ENCODE measurements at regions not wholly inside any gene's neighbourhood (a gene's known extent, or its start where the extent isn't known, plus 50 kb on each side); places are given as distances from the start of the nearest gene placed in this dataset.

DNA sequence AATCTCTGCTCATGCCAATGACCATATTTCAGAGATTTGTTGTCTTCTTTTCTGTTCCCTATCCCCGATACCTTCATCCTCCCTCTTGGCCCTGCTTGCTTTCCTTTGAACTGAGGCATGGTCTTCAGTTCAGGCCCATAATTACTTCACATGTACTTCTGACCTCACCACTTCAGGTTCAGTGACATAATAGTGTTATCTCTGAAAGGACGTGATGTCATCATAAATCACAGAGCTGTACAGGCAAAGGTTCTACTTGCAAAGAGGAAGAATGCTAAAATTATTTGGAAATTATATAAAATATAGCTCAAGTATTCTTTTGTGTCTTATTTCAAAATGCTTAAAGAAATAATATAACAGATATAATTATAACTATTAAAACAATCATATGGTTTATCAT, 230.3 kb upstream of the ESRRG start:
- no peak for DNase-seq

DNA sequence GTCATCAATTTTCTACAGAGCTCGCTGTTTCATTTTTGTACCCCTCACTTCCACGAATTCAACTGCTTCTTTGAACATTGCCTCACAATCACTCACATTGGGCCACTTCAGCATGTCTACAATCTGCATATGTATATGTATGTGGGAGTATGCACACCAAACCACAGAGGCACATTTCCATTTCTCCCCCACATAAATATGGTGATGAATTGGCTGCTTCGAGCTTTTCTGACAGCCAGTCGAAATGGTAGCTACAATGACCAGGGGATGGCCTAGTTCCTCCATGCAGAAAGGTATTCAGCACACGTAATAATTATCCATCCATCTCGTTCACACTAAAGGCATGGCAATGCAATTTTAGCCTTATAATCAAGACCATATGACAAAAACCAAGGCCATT, 229.6 kb upstream of the ESRRG start:
- DNase-seq = no peak

DNA sequence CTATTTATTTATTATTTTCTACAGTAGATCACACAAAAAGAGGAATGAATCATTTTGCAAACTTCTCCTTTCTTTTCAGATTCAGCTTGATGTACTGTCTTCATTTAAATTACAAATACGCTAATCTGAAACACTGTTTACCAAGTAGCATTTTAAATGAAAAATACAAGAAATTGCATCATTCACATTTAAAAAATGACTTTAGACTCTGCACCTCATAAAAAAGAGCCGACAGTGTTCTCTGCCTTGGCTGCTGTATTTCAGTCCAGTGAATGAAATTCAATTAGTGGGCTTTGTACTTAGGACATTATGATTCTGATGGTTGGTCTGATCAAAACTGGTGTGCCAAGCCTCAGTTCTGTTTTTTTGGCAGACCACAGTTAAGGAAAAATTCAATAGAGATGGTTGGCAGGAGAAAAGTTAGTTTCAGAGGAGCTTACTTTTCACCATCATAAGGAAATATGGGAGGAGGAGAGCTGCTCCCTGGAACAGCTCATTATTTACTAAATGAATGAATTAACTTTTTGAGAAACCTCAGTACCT, 222.4 kb upstream of the ESRRG start:
- DNase-seq = no peak

DNA sequence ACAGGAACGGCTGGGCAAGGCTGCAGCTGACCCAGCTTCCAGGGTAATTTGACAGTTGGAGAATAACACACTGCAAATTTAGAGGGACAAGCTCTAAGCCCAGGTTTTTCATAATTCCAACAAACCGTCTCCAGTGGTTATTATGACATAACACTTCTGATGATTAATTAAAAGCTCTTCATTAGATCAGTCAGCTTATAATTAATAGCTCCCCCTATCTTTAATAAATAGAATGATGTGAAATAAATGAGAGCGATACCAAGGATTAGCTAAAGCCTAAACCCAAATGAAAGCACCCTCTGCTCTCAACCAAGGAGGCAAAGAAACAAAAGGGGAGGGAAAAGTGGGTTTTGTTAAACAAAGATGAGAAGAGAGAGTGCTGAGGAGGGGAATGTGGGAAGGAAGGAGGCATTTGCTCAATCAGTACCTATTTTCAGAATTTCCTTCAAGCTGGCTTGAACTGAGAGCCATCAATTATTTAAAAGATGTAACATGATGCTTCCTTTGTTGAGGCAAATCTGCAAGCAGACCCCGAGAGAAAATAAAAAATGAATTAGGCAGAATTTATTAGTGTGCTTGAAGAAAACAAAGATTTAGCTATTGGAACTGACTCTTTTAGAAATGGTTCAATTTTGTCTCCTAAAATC, 221.8 kb upstream of the ESRRG start:
- no peak for DNase-seq

DNA sequence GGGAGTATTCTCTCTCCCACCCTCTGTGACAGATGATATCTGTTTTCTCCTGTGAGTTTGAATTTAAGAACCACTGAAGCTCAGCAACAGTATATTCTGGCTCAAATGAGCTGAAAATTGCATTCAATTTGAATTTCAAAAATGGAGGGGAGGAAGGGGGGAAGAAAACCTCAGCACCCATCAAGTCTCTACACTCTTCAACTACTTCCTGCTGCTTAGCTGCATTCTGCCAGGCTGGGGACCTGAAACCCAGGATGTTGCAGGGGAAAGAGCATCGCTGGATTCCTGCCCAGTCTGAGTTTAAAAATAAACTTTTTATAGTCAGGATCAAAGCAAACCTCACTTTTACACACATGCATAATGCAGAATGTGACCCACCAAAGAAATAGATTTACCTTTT, 214.3 kb upstream of the ESRRG start:
- no peak for DNase-seq

DNA sequence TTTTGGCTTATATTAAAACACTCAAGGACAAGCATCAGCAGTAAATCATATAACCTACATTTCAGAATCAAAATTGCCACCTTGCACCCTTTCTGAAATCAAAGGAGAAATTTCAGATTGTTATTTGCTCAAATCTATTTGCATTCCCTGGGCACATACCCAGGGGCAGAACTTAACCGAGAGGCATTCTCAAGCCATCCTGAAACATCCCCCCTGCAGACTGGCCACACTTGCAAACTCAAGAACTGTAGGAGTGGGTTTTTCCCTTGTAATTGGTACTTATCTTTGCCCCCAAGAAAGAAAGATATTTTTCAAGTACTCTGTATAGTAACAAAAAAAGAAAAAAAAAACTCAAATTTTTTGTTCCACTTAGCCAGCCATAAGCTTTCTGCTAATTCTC, 213.6 kb upstream of the ESRRG start:
- DNase-seq = no peak

DNA sequence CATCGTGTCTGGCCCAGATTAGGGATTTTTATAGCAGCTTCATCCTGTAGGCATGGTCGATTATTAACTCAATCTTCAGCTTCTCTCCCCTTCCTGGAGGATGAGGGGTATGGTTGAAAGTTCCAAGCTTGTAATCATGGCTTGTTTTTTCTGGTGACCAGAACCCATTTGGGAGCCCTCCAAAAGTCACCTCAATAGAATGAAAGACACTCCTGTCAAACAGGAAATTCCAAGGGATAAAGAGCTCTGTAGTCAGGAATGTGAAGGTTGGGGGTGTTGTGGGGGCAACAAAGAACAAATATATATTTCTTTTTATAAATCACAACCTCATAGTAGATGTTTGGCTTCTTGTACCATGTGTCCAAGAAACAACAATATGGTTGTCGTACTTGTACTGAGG, 212.7 kb upstream of the ESRRG start:
- no peak for DNase-seq

DNA sequence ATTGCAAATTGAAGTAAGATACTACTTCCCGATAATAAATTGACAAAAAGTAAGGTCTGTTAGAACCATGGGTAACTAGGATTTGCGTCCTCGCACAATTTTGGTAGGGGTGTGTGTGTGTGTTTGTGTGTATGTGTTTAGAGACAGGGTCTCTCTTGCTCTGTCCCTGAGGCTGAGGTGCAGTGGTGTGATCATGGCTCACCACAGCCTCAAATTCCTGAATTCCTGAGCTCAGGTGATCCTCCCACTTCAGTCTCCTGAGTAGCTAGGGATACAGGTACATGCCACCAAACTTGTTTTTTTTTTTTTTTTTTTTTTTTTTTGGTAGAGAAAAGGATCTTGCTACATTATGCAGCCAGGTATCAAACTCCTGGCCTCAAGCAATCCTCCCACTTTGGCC, 209.2 kb upstream of the ESRRG start:
- DNase-seq = no peak

DNA sequence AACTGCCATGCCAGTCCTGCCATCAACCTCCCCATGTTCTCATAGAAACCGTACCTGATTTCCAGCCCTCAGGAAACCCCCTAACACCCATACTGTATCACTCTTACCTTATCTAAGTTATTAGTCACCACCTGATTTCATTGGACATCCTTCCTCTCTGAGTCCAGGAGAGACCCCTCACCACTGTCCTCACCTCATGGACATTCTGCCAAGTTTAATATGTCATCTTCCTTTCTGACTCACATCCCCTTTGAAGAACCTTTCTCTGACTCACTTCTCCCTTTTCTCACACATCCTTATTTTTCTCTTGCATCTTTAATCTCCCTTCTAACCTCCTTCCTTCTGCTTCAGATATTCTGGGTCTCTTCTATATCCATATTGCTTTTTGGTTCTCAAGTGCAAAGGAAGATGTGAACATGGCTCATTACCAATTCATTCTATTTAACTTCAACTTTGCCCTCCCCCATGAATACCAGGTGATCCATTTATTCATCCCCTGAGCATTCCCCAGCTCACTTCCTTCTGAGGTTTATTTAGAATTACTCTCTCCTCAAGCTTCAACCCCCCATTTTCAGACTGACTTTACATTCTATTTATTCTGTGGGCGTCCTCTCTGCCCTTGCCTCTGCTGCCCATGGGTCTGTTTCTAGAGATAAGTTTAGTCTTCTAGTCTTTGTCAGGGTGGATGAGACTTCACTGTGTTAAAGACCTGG, 206.8 kb upstream of the ESRRG start:
- no peak for DNase-seq

DNA sequence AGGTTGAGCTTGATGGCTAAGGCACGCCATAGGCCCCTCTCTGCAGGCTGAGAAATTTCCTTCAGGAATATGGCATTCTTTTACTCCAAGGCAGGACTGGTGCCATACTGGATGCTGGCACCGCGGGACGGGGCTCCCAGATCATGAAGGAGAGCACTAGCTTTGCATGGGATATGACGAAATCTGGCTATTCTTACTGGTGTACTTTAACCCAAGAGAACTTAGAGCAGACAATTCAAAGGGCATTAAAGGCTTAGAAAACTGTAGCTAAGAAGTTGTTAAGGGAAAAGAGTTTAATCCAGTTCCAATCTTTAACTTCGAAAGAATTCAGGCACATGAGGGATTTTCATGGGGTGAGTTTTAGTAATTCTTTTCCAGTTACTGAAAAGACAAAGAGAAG, 204.4 kb upstream of the ESRRG start:
- DNase-seq = no peak

DNA sequence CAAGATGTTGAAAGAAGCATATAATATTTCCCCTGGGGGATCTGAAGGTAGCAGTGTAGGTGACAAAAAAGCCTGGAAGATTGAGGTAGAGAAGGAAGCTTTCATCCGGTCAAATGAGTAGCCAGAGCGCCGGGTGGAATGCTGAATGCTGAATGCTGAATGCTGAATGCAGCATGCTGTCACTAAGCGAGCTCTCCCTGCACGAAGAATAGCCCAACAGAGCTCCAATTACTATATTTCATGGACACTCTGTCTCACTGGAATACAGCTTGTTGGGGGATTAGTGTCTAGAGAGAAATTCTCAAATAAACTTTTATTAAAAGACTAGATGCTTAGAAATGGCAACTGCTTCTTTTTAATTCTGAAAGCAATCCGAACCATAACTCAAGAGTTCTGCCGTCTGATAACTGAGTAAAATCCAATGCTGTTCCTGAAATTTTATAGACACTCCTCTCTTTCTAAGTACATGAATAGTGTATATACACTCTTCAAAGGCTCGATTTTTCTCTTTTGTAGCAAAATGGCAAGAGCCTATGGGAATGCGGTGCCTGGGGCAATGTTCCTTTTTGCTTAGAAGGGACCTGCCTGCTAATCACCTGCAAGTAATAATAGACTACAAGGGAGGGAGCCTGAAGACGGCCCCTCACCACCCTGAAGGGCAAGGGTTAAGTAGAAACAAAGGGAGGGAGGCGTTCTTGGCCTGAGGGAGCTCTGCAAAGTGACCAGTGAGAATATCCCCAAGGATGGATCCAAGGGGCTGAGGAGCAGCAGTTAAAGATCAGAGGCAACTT, 203.7 kb upstream of the ESRRG start:
- no peak for DNase-seq

DNA sequence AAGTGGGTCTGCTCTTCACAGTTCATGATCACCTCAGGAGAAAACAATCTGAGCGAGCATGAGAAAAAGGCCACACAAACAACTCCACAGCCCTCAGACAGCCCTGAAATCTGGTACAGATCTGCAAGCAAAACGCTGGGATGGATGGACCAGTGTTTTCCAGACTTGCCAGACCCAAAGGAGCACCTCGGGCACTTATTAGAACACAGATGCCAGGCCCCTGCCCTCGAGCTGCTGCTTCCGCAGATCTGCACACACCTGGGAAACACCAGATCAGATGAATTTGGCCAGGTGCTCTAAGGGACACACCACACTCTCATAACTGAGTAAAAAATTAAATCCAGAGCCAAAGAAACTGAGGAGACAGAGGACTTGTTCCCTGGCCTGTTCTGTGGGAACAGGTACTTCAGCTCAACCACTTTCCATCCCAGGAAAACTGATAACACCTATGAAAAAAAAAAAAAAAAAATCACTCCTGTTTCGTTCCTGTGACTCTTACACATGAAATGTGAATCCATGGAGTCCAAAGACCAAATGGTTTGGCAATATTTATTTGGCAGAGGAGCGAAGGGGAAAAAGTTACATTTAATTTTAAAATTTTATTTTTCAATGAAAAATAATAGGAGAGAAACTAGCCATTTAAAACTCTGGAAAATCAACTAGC, 202.9 kb upstream of the ESRRG start:
- DNase-seq = no peak

DNA sequence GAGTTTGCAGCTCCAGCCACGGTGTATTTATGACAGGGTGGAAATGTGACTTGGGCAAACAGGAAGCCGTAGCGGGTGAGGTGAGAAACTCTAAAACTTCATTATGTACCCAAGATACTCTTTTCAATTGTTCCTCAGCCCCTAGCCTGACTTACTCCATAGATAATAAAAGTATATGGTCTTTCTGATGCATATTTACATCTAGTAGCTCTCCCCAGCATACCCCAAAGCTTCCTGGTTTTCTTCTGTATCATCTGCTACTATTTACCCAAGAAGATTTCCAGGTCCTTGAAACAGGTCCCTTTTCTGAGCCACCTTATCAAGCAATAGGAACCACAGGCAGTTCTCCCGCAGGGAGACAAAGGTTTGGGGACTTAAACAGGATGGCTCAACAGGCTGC, 201.5 kb upstream of the ESRRG start:
- no peak for DNase-seq

DNA sequence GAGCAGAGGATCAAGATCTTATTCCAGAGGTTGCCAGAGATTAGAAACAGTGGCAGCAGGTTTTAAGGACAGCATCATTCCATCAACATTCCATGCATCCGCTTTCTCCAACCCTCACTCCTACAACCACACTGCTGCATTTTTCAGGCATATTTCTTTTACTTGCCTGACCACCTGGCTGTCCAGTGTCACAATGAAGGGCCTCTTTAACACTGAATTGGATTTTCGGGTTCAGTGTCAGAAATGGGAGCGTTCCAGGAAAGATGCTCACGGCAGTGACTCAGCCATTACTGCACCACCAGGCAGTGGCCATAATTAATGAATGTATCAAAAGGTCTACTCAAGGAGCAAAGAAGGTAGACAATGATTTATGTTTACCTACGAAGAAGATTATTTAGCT, 200.4 kb upstream of the ESRRG start:
- DNase-seq = no peak

DNA sequence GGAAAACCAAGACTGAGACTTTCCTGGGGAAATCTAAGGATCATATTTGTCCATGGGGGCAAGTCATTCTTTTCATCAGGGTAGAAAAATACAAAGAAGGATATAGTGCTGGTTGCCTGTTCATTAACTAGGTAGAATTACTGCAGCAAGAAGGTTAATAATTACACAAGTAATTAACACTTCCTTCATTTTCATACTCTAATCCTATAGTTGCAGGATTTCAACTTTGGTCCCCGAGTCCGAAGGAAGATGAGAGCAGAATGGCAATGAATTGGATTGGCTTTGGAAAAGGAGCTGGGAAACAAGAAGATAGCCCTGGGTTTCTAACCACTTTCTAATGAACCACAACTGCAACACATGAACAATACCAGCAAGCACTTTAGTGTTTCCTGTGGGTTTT, 199.2 kb upstream of the ESRRG start:
- DNase-seq = no peak

DNA sequence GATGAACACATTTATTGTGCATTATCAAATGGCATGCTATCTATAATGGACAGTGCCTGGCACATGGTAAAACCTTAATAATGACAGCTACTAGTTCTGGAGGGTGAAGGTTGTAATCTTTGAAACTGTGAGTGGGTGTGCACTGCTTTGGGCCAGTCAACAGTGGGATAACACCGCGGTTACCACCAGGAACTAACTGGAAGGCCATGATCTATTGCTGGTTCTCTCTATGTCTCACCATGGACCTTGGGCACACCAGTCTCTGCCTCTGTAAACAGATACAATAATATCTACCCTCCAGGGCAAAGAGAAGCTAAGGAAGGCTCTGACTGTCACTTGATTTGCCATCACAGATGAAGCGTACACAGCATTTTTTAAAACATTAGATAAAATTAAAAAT, 198.6 kb upstream of the ESRRG start:
- no peak for DNase-seq

DNA sequence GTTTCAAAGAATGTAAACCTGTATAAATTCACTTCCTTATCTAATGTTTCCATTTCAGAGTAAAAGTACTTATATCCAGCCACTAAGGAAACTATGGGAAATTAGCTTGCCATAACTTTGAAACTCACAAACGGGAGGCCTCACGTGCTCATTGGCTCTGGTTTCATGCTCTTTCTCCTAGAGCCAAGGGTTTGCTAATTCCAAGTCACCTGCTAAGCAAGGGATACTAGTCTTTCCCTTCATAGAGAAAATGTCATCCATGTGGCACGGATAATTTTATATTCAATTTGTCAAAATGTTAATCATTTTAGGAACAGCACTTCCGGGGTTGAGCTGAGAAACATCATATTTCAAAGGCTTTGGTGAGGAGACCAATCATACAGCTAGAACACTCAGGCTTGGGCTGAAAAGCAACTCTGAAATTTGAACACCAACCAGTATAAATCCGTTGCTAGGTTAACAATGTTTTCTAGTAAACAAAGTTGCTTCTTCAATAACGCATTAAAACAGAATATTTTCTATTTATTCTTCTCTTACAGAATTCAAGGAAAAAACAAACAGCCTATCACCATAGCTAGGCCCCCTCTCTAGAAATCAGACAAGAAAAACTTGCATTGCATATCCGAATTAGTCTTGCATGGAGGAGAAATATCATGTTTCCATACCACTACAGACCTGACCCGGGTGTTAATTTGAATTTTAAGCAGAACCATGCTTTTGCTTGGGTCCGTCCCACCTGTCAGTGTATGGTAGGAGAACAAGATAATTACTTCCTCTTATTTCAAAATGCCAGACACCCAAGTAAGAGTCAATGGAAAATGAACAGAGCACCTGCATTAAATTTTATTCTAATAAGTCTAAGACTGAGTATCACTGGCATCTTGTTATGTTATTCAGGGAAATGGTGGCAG, 196.1 kb upstream of the ESRRG start:
- DNase-seq = no peak

DNA sequence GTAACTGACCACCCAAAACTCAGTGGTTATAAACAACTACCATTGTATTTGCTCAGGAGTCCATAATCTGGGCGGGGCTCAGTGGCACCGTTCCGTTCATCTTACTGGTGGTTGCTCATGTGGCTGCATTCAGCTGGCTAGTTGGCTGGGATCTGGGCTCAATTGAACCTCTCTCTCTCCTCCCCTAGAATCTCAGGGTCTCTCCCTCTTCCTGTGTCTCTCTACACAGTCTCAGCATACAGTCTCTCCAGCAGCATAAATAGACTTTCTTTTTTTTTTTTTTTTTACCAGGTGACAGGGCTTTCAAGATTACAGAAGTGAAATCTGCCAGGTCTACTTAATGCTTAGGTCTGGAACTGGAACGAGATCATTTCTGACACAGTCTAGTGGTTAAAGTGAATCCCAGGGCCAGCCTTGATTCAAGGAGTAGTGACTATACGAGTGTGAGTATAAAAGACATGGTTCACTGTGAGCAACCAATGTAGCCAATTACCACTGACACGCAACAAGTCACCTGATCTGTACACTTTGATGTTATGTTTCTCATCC, 193.7 kb upstream of the ESRRG start:
- DNase-seq = no peak

DNA sequence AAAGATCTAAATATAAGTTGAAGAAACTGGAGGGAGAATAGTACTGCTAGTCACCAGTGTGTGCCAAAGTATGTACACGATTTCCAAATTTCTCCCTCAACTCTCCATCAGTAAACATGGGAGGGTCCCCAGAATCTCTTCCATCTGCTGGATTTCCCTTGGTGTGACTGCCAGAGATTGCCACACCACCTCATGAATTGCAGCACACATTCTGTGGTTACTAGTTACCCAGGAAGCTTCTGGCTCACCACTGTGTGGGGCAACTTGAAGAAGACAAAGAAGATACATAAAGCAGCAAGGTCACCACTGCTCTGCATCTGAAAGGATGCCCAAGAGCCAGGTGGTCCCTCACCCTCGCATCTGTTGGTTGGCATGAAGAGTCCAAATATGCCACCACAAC, 191.7 kb upstream of the ESRRG start:
- no peak for DNase-seq

DNA sequence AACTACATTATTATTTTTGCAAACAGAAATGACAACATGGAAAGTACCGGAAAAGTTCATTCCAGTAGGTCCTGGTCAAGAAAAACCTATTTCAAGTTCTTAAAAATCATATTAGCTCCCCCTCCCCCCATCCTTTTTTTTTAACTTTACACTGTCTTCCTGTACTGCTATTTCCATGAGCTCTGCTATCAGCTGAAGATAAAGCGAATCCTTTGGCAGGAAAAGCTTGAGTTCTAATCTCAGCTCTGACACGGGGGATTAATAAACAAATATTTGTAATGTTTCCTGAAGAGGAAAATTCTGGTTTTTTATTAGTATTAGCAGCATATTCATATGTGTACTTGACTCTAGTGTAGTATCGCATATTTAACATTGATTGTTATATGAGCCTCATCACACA, 190.7 kb upstream of the ESRRG start:
- no peak for DNase-seq

DNA sequence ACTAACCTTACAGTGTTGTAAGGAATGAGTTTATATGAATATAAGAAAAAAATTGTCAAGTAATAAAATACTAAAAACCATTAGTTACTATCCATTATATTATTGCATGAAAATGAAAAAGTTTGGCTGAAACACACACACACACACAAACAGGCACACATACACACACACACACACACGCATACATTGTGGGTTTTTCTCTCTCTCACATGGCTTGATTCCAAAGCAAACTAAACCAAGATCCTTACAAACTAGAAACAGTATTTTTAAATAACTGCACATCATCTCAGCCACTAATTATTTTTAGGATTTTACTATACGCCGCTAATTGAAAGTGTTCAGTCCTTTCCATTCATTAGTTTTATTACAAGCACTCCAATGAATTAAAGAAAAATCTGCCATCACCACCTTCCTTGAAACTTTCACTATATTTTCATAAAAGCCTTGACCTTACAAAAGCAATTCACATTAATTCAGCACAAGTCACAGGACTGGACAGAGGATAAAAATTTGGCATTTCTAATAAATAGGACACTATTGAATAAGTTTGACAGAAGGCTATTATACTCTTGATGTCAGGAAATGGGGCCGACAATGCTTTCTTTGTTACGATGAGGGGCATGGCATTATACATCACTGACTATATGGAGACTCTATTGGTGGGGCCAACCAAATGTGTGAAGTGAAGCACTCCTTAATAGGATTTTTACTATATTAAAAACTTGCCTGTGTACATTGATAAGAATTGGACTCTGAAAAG, 187.0 kb upstream of the ESRRG start:
- DNase-seq = no peak
